ELR (cell line): ENCODE measurements at regions not wholly inside any gene's neighbourhood (a gene's known extent, or its start where the extent isn't known, plus 50 kb on each side); places are given as distances from the start of the nearest gene placed in this dataset.

ENCODE experiments used
- DNase-seq: peaks from one replicate; pipeline ENCODE4 v3.0.0-alpha.2; 2015; ENCODE audit warnings: low read depth

- no peak for DNase-seq
These were observed 815.3 kb upstream of the HS6ST1 start for GRCh38 chr2:129133692-129134641.

- DNase-seq, result no peak
These were observed 816.3 kb upstream of the HS6ST1 start for GRCh38 chr2:129135017-129135416.

GRCh38 chr2:129139380-129139779 lies 820.7 kb upstream of the HS6ST1 start:
- DNase-seq, result no peak

- no peak for DNase-seq
These were observed 823.8 kb upstream of the HS6ST1 start for GRCh38 chr2:129142465-129142864.

- DNase-seq, result no peak
These were observed 825.6 kb upstream of the HS6ST1 start for GRCh38 chr2:129144082-129144791.

- no peak for DNase-seq
These were observed 827.0 kb upstream of the RAB6C start for GRCh38 chr2:129152514-129152913.

- DNase-seq, result no peak
These were observed 818.6 kb upstream of the RAB6C start for GRCh38 chr2:129160879-129161278.

GRCh38 chr2:129164220-129164949 lies 815.1 kb upstream of the RAB6C start:
- DNase-seq, result no peak

- DNase-seq, result no peak
These were observed 814.5 kb upstream of the RAB6C start for GRCh38 chr2:129165006-129165405.

- DNase-seq, result no peak
These were observed 812.0 kb upstream of the RAB6C start for GRCh38 chr2:129167456-129167855.

- no peak for DNase-seq
These were observed 808.9 kb upstream of the RAB6C start for GRCh38 chr2:129170570-129170969.

GRCh38 chr2:129174143-129174542 lies 805.3 kb upstream of the RAB6C start:
- no peak for DNase-seq

GRCh38 chr2:129175051-129175450 lies 804.4 kb upstream of the RAB6C start:
- DNase-seq, result no peak

GRCh38 chr2:129176375-129176774 lies 803.1 kb upstream of the RAB6C start:
- no peak for DNase-seq

GRCh38 chr2:129178356-129178755 lies 801.1 kb upstream of the RAB6C start:
- no peak for DNase-seq

- no peak for DNase-seq
These were observed 800.3 kb upstream of the RAB6C start for GRCh38 chr2:129179199-129179598.

- DNase-seq, result no peak
These were observed 799.2 kb upstream of the RAB6C start for GRCh38 chr2:129180124-129180716.

- no peak for DNase-seq
These were observed 798.0 kb upstream of the RAB6C start for GRCh38 chr2:129181433-129181832.

- no peak for DNase-seq
These were observed 797.5 kb upstream of the RAB6C start for GRCh38 chr2:129181963-129182362.

GRCh38 chr2:129187343-129187742 lies 792.1 kb upstream of the RAB6C start:
- DNase-seq, result no peak

GRCh38 chr2:129188451-129188850 lies 791.0 kb upstream of the RAB6C start:
- no peak for DNase-seq
